Activated naive CD4-positive, alpha-beta T cell treated with Interleukin-2 at 50 U/mL for 16 hours (primary cell): ENCODE measurements at regions not wholly inside any gene's neighbourhood (a gene's known extent, or its start where the extent isn't known, plus 50 kb on each side); places are given as distances from the start of the nearest gene placed in this dataset.
A peak's percentile ranks its signal among the peaks of the same experiment; 100 is the strongest.
"Not testable (repeated sequence)": the region's sequence is repeated elsewhere in the genome, so short reads cannot be mapped to it uniquely, and the experiment has no call there.

Source experiments
- DNase-seq: peaks from one replicate; pipeline ENCODE4 v3.0.0-alpha.2; 2020

GRCh38 chr12:124471828-124472227 lies 95.6 kb downstream of the NCOR2 start:
- DNase-seq, result no peak

GRCh38 chr12:124470806-124471205 lies 96.6 kb downstream of the NCOR2 start:
- DNase-seq, result no peak

- DNase-seq, result no peak
These were observed 97.3 kb downstream of the NCOR2 start for GRCh38 chr12:124470139-124470538.

GRCh38 chr12:124469193-124469888 lies 98.1 kb downstream of the NCOR2 start:
- DNase-seq, result peak; percentile 29

DNA sequence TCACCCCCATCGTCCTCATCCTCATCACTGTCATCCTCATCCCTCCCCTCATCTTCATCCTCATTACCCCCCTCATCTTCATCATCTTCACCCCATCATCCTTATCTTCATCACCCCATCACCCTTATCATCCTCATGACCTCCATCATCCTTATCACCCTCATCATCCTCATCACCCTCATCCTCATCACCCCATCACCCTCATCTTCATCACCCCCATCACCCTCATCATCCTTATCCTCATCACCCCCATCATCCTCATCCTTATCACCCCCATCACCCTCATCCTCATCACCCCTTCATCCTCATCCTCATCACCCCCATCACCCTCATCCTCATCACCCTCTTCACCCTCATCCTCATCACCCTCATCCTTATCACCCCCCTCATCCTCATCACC lies 99.9 kb downstream of the NCOR2 start:
- DNase-seq, result not testable (repeated sequence)

DNA sequence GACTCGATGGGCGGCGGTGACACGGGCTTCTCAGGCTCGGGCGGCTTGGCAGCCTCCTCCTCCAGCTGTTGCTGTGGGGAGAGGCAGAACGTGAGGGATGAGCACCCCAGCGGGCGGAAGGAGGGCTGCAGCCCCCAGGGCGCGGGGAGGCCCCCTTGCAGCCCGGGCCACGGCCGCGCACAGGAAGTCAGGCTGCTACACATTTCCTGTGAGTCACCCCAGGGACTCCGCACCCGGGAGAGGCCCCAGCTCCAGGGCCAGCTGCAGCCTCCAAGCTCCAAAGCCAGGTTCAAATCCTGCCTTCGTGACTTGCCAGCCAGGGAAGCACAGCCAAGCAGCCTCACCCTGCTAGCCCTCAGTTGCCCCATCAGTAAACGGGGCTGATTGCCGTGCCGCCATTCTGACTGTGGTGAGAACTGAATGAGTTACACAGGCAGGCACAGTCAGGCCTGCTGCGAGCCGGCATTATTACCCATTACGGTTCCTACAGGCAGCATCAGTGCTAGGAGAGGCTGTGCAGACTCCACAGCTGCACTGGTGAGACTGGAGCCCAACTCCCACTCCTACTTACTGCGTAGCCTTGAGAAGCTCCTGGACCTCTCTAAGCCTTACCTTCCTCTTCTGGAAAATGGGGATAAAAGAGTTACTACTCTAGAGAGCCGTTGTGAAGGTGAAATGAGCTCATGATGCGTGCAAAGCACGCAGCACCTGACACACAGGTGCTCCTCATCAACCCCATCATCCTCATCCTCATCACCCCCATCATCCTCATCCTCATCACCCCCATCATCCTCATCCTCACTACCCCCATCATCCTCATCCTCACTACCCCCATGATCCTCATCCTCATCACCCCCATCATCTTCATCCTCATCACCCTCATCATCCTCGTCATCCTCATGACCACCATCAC lies 100.9 kb downstream of the NCOR2 start:
- peak; percentile 88 for DNase-seq

DNA sequence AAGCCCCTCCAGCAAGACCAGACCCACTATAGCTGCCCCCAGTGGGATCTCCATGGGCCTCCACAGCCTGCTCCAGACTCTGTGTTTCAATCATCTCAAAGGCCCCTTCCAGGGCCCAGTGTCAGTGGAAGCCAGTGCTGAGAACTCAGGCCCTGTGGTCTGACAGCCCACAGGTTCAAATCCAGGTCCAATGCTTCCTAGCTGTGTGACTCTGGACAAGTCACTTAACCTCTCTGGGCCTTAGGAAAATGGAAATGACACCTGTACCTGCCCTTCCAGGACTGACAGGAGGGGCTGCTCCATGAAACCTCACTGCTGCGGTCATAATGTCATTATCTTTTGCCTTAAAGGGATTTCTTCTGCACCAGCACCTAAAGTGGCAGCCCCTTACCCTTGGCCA lies 101.9 kb downstream of the NCOR2 start:
- no peak for DNase-seq

GRCh38 chr12:124464830-124465229 lies 102.6 kb downstream of the NCOR2 start:
- no peak for DNase-seq

DNA sequence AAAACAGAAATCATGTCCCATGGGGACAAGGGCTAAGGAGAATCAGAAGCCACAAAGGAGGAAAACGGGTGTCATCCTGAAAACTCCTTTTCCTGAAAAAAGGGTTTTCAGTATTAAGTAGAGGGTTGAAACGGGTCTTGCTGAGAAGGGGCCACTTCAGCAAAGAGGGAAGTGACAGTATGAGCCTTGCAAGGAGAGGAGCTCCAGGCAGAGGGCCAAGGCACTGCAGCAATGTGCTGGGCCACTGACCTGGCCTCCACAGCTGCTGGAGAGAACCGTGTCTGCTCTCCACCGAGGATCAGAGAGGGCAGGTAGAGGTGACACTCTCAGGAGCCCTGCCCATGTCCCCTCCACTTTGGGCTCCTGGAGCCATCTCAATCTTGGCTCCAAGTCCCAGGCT lies 103.3 kb downstream of the NCOR2 start:
- no peak for DNase-seq

DNA sequence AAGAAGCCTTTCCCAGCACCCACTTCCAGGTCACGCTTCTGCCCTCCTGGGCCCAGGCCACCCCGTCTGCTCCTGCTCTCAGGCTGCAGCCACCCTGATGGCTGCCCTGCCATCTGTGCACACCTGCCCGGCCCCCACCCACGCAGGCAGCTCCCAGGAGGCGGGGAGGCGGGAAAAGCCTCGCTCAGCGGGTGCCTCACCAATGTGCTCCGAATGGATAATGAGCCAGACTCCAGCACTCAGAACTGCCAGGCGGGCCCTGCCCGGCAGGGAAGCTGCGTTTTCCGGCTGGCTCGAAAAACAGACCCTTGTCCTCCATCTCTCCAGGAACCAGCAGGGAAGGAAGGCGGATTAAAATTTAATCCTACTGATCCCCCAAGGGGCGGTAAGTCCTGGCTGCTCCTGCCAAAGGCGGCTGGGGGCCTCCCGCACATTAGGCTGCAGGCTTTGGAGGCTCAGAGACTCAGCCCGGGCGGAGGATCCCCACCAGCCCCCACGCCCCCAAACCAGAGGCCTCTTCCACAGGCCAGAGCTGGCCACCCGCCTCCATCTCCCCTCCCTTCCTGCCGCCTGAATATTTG lies 104.0 kb downstream of the NCOR2 start:
- DNase-seq, result no peak

GRCh38 chr12:124462750-124463149 lies 104.7 kb downstream of the NCOR2 start:
- DNase-seq, result no peak

- no peak for DNase-seq
These were observed 105.4 kb downstream of the NCOR2 start for GRCh38 chr12:124461851-124462623.

DNA sequence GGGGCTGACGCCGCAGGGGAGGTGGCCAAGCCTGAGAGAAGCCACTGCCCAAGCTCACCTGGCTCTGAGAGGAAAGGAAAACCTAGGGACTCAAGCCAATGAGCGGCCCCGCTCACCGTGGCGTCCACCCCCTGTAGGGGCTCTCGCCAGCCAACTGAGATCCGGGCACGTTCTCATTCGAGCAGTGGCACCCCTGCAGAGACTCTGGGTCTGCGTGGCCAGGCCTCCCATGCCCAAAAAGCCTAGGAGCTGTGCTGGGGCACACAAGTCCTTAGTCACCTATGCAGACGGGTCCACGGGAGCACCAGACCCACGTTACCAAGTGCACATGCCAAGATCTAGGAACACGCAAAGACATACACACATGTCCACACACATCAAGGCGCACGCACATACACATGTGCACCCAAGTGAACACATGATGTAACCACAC lies 106.2 kb downstream of the NCOR2 start:
- no peak for DNase-seq

- no peak for DNase-seq
These were observed 106.6 kb downstream of the NCOR2 start for GRCh38 chr12:124460771-124461170.

- DNase-seq, result no peak
These were observed 107.4 kb downstream of the NCOR2 start for GRCh38 chr12:124459852-124460645.

- DNase-seq, result no peak
These were observed 108.2 kb downstream of the NCOR2 start for GRCh38 chr12:124458992-124459851.

- DNase-seq, result no peak
These were observed 109.0 kb downstream of the NCOR2 start for GRCh38 chr12:124458220-124458991.

DNA sequence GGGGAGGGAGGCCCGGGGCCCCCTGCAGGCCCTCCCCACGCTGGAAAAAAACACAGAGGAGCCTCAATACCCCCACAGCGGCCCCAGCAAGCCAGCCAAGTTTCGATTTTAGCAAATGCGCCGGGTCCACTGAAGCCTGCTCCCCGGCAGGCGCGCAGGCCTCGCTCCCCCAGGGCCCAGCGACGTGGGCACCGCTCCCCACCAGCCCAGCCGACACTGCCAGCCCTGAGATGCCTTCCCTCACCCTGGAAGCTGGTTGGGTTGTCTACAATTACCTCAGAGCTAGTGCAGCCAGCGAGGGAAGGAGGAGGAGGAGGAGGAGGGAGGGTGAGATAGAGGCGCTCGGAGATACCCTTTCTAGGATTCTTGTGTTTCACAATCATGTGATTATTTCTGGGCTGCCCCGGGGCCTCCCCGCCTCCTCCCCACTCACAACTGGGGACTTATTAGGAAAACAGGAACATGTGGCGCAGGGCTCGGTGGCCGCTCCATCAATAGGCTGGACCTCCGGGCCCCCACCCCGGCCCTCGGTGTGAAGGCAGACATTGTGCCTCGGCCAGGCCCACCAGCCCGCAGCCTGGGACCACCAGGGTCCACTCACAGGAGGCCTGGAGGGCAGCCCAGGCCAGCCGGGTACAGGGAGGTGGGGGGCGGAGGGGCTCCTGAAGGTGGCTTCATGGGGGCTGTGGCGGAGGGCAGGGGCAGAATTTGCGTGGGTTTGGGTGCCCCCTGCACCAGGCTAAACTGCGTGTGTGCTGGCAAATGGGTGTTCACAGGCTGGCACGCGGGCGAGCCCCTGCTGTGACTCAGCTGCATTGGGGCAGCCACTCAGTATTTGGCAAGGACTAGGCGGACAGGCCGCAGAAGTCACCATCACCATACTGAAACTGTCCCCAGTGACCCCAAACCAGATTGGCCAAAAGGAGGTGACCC lies 109.9 kb downstream of the NCOR2 start:
- peak; percentile 57 for DNase-seq

DNA sequence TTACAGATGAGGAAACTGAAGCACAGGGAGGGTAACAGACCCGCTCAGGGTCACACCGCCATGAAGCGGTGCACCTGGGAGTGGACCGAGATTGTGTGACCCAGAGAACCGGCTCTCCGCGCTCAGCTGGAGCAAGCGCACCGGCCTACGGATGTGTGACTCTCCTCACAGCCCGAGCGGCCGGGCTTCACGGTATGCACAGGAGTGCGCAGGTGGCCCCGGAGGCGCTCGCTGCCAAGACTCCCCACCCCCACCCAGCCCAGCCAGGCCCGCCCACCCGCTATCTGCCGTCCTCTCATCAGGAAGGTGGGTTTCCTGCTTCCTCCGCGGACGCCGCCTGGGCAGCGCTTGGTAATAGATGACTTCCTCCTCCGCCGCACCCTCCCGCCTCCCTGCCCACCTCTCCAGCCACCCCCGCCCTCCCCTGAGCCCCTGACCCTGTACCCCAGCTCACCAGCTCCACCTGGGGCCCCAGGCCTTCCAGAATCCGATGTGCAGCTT lies 110.7 kb downstream of the NCOR2 start:
- peak; percentile 38 for DNase-seq
